ENCODE measurements at regions not wholly inside any gene's neighbourhood (a gene's known extent, or its start where the extent isn't known, plus 50 kb on each side); places are given as distances from the start of the nearest gene placed in this dataset.

GRCh38 chr2:222055328-222055727 is 243.5 kb downstream of the PAX3 start:
- Histone ChIP-seq H3K36me3 (ENCODE audit: control insufficient read depth, insufficient read depth, low read length) (no peaks in the 10 kb centered on the region), H3K9me1 (ENCODE audit: control insufficient read depth, insufficient read depth, low read length) (no peaks in the 10 kb centered on the region), H3K4me1 (replicated peaks in 1 of 2; ENCODE audit: control insufficient read depth in 2 of 2, insufficient read depth in 2 of 2, low read length in 2 of 2) (no peaks in the 10 kb centered on the region), H3K9ac (ENCODE audit: insufficient read depth in 1 of 2, low read depth in 2 of 2, low read length in 2 of 2) (no peak overlapping the region), H3K9me3 (replicated peaks; ENCODE audit: control insufficient read depth, insufficient read depth, low read depth, low read length) (no peaks in the 10 kb centered on the region), H3K4me2 (ENCODE audit: insufficient read depth, low read length) (no peak overlapping the region), H2AFZ (ENCODE audit: low read depth, low read length) (no peak overlapping the region), H3K27me3 (ENCODE audit: control insufficient read depth in 2 of 2, insufficient read depth in 2 of 2, low read length in 2 of 2) (no peaks in the 10 kb centered on the region), H3K4me3 (no peak overlapping the region), H4K20me1 (replicated peaks; ENCODE audit: control insufficient read depth, insufficient read depth, low read length) (no peaks in the 10 kb centered on the region), H3K27ac (ENCODE audit: extremely low read depth, low read depth, low read length) (no peak overlapping the region), H3K79me2 (ENCODE audit: control insufficient read depth, insufficient read depth, low read length) (no peaks in the 10 kb centered on the region)
- ATAC-seq = no peak
- no peak for FAIRE-seq
- TF ChIP-seq E2F4 (CRISPR knock-in tag; IDR thresholded peaks at IDR 0.05; ENCODE audit: low read depth) (no peak), POLR3G (IDR thresholded peaks at IDR 0.05; ENCODE audit: extremely low read depth, insufficient read length, insufficient replicate concordance) (no peak)
- in situ Hi-C loops (cut with MboI) (no loop called here), intact Hi-C loops (cut with micrococcal nuclease) (no loop called here)
- no peak for DNase-seq (ENCODE audit: extremely low read depth in 1 of 4, low spot score in 3 of 4)
- CTCF ChIA-PET (ENCODE audit: low intra/inter-chr PET ratio) = no interaction called here
- POLR2A ChIA-PET = no interaction called here
- BruUV-seq (replicated peaks) = no TSS peak
- 0% methylated on average over 4 of the region's 4 CpGs for WGBS (ENCODE audit: insufficient coverage, low coverage, missing lambda C conversion rate)

GRCh38 chr2:222054813-222055212 is 244.0 kb downstream of the PAX3 start:
- CTCF ChIA-PET (ENCODE audit: low intra/inter-chr PET ratio) = interaction anchor here (0.6 kb wide), 1 partner anchor 106 kb away, joined by 3 read pairs; no protein-coding TSS in a partner anchor
- WGBS (ENCODE audit: insufficient coverage, low coverage, missing lambda C conversion rate) = 0% methylated on average over 3 of the region's 3 CpGs
- no TSS peak for BruUV-seq (replicated peaks)

More at GRCh38 chr2:222054813-222055212, 244.0 kb downstream of the PAX3 start:
- Histone ChIP-seq H3K4me1 (replicated peaks in 1 of 2; ENCODE audit: control insufficient read depth in 2 of 2, insufficient read depth in 2 of 2, low read length in 2 of 2) (no peaks in the 10 kb centered on the region), H3K79me2 (ENCODE audit: control insufficient read depth, insufficient read depth, low read length) (no peaks in the 10 kb centered on the region), H4K20me1 (replicated peaks; ENCODE audit: control insufficient read depth, insufficient read depth, low read length) (no peaks in the 10 kb centered on the region), H2AFZ (ENCODE audit: low read depth, low read length) (no peak overlapping the region), H3K9ac (ENCODE audit: insufficient read depth in 1 of 2, low read depth in 2 of 2, low read length in 2 of 2) (no peak overlapping the region), H3K9me1 (ENCODE audit: control insufficient read depth, insufficient read depth, low read length) (no peaks in the 10 kb centered on the region), H3K4me2 (ENCODE audit: insufficient read depth, low read length) (no peak overlapping the region), H3K9me3 (replicated peaks; ENCODE audit: control insufficient read depth, insufficient read depth, low read depth, low read length) (no peaks in the 10 kb centered on the region), H3K27me3 (ENCODE audit: control insufficient read depth in 2 of 2, insufficient read depth in 2 of 2, low read length in 2 of 2) (no peaks in the 10 kb centered on the region), H3K4me3 (no peak overlapping the region), H3K36me3 (ENCODE audit: control insufficient read depth, insufficient read depth, low read length) (no peaks in the 10 kb centered on the region), H3K27ac (ENCODE audit: extremely low read depth, low read depth, low read length) (no peak overlapping the region)
- intact Hi-C loops (cut with micrococcal nuclease) (no loop called here), in situ Hi-C loops (cut with MboI) (no loop called here)
- no peak for TF ChIP-seq SNAPC5 (CRISPR knock-in tag; IDR thresholded peaks at IDR 0.05)
- TF ChIP-seq GABPB2 (CRISPR knock-in tag; conservative IDR thresholded peaks at IDR 0.05) = no peak
- no peak for TF ChIP-seq RBM15 (IDR thresholded peaks at IDR 0.05; ENCODE audit: insufficient read depth, low read length)
- TF ChIP-seq ZKSCAN3 (CRISPR knock-in tag; IDR thresholded peaks at IDR 0.05) = no peak
- TF ChIP-seq ZNF445 (CRISPR knock-in tag; IDR thresholded peaks at IDR 0.05; ENCODE audit: low read depth) = no peak
- no peak for TF ChIP-seq ZNF324 (CRISPR knock-in tag; IDR thresholded peaks at IDR 0.05)
- no peak for TF ChIP-seq TFE3 (CRISPR knock-in tag; IDR thresholded peaks at IDR 0.05)
- TF ChIP-seq SUPT5H (IDR thresholded peaks at IDR 0.05) = no peak
- TF ChIP-seq TGIF2 (CRISPR knock-in tag; IDR thresholded peaks at IDR 0.05) = no peak
- TF ChIP-seq MTA2 (IDR thresholded peaks at IDR 0.05; ENCODE audit: low read depth) = no peak
- TF ChIP-seq ADNP (tag; IDR thresholded peaks at IDR 0.05) = no peak
- no peak for TF ChIP-seq FOXA1 (IDR thresholded peaks at IDR 0.05; ENCODE audit: borderline replicate concordance)
- no peak for TF ChIP-seq HDAC6 (IDR thresholded peaks at IDR 0.05; ENCODE audit: low read depth, low read length)
- TF ChIP-seq MCM3 (IDR thresholded peaks at IDR 0.05) = no peak
- DNase-seq (ENCODE audit: extremely low read depth in 1 of 4, low spot score in 3 of 4) = no peak
- no peak for FAIRE-seq
- POLR2A ChIA-PET = no interaction called here
- no peak for ATAC-seq

All from K562 (cell line).